HEK293T (cell line): ENCODE measurements at regions not wholly inside any gene's neighbourhood (a gene's known extent, or its start where the extent isn't known, plus 50 kb on each side); places are given as distances from the start of the nearest gene placed in this dataset.

Experiments
- FOXM1 ChIP-seq: fragments of 450-650 bp; IDR thresholded peaks from 2 replicates; pipeline ENCODE4 v1.6.1; 2017; ENCODE audit warnings: mild to moderate bottlenecking, borderline replicate concordance
- SP1 ChIP-seq: fragments of 450-650 bp; IDR thresholded peaks from 2 replicates; pipeline ENCODE4 v1.6.1; 2017

DNA sequence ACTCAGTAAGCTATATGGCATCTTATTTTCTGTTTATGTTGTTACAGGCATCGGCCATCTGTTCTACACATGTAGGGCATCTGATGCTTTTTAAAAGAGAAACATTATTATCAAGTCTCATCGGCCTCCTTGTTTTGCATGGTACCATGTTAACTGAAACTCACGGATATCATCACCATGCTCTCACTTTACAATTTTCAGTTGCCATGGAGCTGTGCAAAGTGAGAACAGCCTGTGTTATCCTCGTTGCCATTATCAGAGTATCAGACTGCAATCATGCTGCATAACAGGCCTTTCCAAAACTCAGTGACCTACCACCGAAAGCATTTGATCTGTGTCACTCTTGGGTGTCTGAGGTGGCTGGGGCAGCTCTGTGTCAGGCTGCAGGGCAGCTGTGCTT, 110.3 kb downstream of the C17orf67 start:
- no peak for TF ChIP-seq SP1
- no peak for TF ChIP-seq FOXM1
